Vagina (tissue), 2 donors: ENCODE measurements at regions not wholly inside any gene's neighbourhood (a gene's known extent, or its start where the extent isn't known, plus 50 kb on each side); places are given as distances from the start of the nearest gene placed in this dataset.

Experiments used
- DNase-seq, 2 donors: peaks; one replicate each; pipeline ENCODE4 v3.0.0-alpha.2; 2017; ENCODE audit errors: extremely low spot score in 2 of 2
- H3K27ac ChIP-seq: fragments of 200-600 bp; sonication (generic); one replicate; pipeline ENCODE4 v1.5.1; 2019
- H3K27me3 ChIP-seq: fragments of 200-600 bp; sonication (generic); one replicate; pipeline ENCODE4 v1.5.1; 2019
- H3K36me3 ChIP-seq, 2 donors: fragments of 200-600 bp; sonication (generic); one replicate each; pipeline ENCODE4 v1.5.1; 2017 to 2019
- H3K4me1 ChIP-seq: fragments of 200-600 bp; sonication (generic); one replicate; pipeline ENCODE4 v1.5.1; 2019
- H3K4me3 ChIP-seq, 2 donors: fragments of 200-600 bp; sonication (generic); 1 replicate in 1 of 2; 2 replicates in 1 of 2; pipeline ENCODE4 v1.5.1; 2016 to 2019
- H3K9me3 ChIP-seq: fragments of 200-600 bp; sonication (generic); one replicate; pipeline ENCODE4 v1.5.1; 2019
- CTCF ChIP-seq, 3 experiments: fragments of 450-650 bp in 2 of 3; fragments of 200-600 bp in 1 of 3; sonication (generic) in 1 of 3; IDR thresholded peaks; one replicate each; pipeline ENCODE4 v1.5.1; 2017 to 2019; ENCODE audit warnings: antibody characterized with exemption in 3 of 3, mild to moderate bottlenecking in 2 of 3, moderate library complexity in 2 of 3
- POLR2A ChIP-seq, 2 donors: fragments of 450-650 bp; IDR thresholded peaks; one replicate each; pipeline ENCODE4 v1.6.1; 2017; ENCODE audit warnings: antibody characterized with exemption in 2 of 2, mild to moderate bottlenecking in 2 of 2, moderate library complexity in 2 of 2
- POLR2AphosphoS5 ChIP-seq, 2 donors: sonication (generic); formaldehyde crosslinking; IDR thresholded peaks; one replicate each; pipeline ENCODE4 v1.9.0; 2017; ENCODE audit warnings: antibody characterized with exemption in 2 of 2, mild to moderate bottlenecking in 2 of 2, low read depth in 1 of 2; ENCODE audit not compliant: insufficient read depth in 1 of 2
- intact Hi-C: fragments of 100-400 bp; cut with DNase I; formaldehyde crosslinking; loops from one replicate; pipeline ENCODE4 v1.15.1; 2023

GRCh38 chr18:56545464-56545863 is 92.9 kb downstream of the TXNL1 start:
- Histone ChIP-seq H3K27ac (no peak overlapping the region), H3K9me3 (no peaks in the 10 kb centered on the region), H3K4me1 (no peaks in the 10 kb centered on the region), H3K4me3 (no peak overlapping the region), H3K27me3 (no peaks in the 10 kb centered on the region), H3K36me3 (no peaks in the 10 kb centered on the region)
- DNase-seq: no peak
- TF ChIP-seq POLR2AphosphoS5 (IDR thresholded peaks at IDR 0.05; ENCODE audit: insufficient read depth in 1 of 2, low read depth in 1 of 2): no peak
- TF ChIP-seq CTCF (IDR thresholded peaks at IDR 0.05): no peak
- TF ChIP-seq POLR2A (IDR thresholded peaks at IDR 0.05): no peak
- intact Hi-C loops: no loop called here

DNA sequence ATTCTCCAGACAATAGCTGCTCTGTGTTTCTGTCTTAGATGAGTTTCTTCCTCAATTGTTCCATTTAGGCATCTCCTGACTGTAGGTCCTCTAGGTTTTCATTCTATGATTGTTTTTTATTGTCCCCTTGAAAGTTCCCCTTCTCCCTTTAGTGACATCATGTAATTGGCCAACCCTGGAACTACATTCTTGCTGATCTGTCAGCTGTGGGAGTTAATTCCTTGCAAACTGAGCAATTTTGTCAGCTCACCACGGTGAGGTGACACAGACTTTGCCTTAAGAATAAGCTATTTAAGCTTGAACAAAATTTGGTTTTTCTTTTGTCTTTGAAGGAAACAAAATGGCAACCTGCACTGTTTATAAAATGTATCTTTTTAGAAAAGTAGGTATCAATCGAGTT is 95.9 kb downstream of the TXNL1 start:
- no peaks in the 10 kb centered on the region for H3K9me3 ChIP-seq

DNA sequence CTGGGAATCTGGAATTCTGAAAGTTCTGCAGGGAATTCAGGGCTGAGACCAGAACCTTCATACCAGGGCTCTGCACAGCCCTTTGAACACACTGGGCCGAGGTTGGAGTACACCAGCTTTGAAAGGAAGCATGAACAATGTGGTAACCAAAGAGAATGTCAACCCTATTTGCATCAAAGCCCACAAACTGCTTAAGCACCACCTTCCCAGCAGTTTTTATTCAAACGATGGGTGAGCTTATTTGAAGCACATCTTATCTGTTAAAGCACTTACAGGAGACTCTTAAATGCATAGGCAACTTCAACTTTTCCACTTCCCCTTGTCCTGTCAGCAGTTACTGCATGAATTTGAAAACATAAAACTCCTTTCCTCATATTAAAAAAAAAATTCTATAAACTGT is 96.6 kb downstream of the TXNL1 start:
- no peak overlapping the region for H3K4me3 ChIP-seq
- no peak for TF ChIP-seq CTCF (IDR thresholded peaks at IDR 0.05)
- TF ChIP-seq POLR2AphosphoS5 (IDR thresholded peaks at IDR 0.05; ENCODE audit: insufficient read depth in 1 of 2, low read depth in 1 of 2): no peak
- TF ChIP-seq POLR2A (IDR thresholded peaks at IDR 0.05): no peak
- H3K27me3 ChIP-seq: no peaks in the 10 kb centered on the region
- no peaks in the 10 kb centered on the region for H3K36me3 ChIP-seq
- H3K9me3 ChIP-seq: no peaks in the 10 kb centered on the region
- intact Hi-C loops: no loop called here
- DNase-seq: no peak
- H3K4me1 ChIP-seq: no peaks in the 10 kb centered on the region
- no peak overlapping the region for H3K27ac ChIP-seq

More for the DNA sequence above, 95.9 kb downstream of the TXNL1 start:
- no peak for TF ChIP-seq CTCF (IDR thresholded peaks at IDR 0.05)
- no peak for TF ChIP-seq POLR2A (IDR thresholded peaks at IDR 0.05)
- TF ChIP-seq POLR2AphosphoS5 (IDR thresholded peaks at IDR 0.05; ENCODE audit: insufficient read depth in 1 of 2, low read depth in 1 of 2): no peak
- H3K36me3 ChIP-seq: no peaks in the 10 kb centered on the region
- no peaks in the 10 kb centered on the region for H3K4me1 ChIP-seq
- no peaks in the 10 kb centered on the region for H3K27me3 ChIP-seq
- intact Hi-C loops: no loop called here
- DNase-seq: peak in 1 of 2 donors; percentile 13
- no peak overlapping the region for H3K4me3 ChIP-seq
- H3K27ac ChIP-seq: no peak overlapping the region

DNA sequence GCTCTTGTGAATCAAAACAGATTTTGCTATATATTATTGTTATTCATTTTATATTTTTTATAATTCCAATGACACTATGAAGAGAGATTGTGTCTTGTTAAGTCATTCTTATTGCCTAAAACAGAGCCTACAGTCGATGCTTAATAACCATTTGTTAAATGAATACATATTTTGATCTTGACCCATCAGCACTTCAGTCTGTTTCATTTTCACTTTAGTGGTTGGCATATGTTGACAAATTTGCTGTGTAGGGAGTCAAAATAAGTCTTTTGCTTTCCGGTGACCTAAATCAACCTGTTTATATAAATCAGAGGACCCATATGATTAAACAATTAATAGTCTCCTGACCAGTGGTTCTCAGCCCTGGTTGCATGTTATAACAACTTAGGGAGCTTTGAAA is 97.1 kb downstream of the TXNL1 start:
- Histone ChIP-seq H3K4me1 (no peaks in the 10 kb centered on the region), H3K4me3 (no peak overlapping the region), H3K9me3 (no peaks in the 10 kb centered on the region), H3K27me3 (no peaks in the 10 kb centered on the region), H3K27ac (no peak overlapping the region), H3K36me3 (no peaks in the 10 kb centered on the region)
- no peak for TF ChIP-seq POLR2AphosphoS5 (IDR thresholded peaks at IDR 0.05; ENCODE audit: insufficient read depth in 1 of 2, low read depth in 1 of 2)
- no peak for TF ChIP-seq CTCF (IDR thresholded peaks at IDR 0.05)
- no peak for TF ChIP-seq POLR2A (IDR thresholded peaks at IDR 0.05)
- intact Hi-C loops: no loop called here
- no peak for DNase-seq

DNA sequence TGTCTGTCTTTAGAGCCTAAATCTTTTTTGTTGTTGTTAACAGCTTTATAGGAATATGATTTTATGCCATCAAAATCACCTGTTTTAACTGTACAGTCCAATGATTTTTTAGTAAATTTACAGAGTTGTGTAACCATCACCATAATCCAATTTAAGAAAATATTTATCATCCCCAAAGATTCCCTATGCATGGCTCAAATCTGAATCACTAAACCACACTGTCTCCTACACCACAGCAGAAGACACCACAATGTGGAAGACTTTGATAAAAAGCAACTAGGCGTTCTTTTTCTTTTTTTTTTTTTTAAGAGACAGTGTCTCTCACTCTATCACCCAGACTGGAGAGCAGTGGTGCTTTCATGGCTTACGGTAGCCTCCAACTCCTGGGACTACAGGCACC is 99.6 kb downstream of the TXNL1 start:
- H3K9me3 ChIP-seq: no peaks in the 10 kb centered on the region
- H3K27me3 ChIP-seq: no peaks in the 10 kb centered on the region
- no peak for DNase-seq
- no peak overlapping the region for H3K4me3 ChIP-seq
- H3K27ac ChIP-seq: no peak overlapping the region
- intact Hi-C loops: no loop called here
- no peaks in the 10 kb centered on the region for H3K36me3 ChIP-seq
- TF ChIP-seq POLR2AphosphoS5 (IDR thresholded peaks at IDR 0.05; ENCODE audit: insufficient read depth in 1 of 2, low read depth in 1 of 2) (no peak), POLR2A (IDR thresholded peaks at IDR 0.05) (no peak), CTCF (IDR thresholded peaks at IDR 0.05) (no peak)
- H3K4me1 ChIP-seq: no peaks in the 10 kb centered on the region
